SK-N-SH (cell line): ENCODE measurements at regions not wholly inside any gene's neighbourhood (a gene's known extent, or its start where the extent isn't known, plus 50 kb on each side); places are given as distances from the start of the nearest gene placed in this dataset.

Source experiments
- CTCF ChIA-PET: fragments of 300-600, 350-600 bp; formaldehyde crosslinking; extraction: SDS; loops from one replicate; lab custom pipeline; 2021; lab: Yijun Ruan, JAX
- POLR2A ChIA-PET: fragments of 350-600 bp; sonication (Branson Sonifier 250); formaldehyde crosslinking; extraction: SDS; loops from one replicate; lab custom pipeline; 2020; ENCODE audit warnings: antibody characterized with exemption, inconsistent platforms; lab: Yijun Ruan, JAX
- DNase-seq: peaks from one replicate; pipeline ENCODE4 v3.0.0; 2012
- H2AFZ ChIP-seq: fragments of 200-600 bp; sonication (generic); 2 replicates; pipeline ENCODE4 v1.8.1; 2016; ENCODE audit warnings: antibody characterized with exemption, mild to moderate bottlenecking, low read depth
- H3F3A ChIP-seq: fragments of 200-600 bp; sonication (generic); replicated peaks from 2 replicates; pipeline ENCODE3; 2016; ENCODE audit warnings: antibody characterized with exemption, mild to moderate bottlenecking; ENCODE audit not compliant: insufficient read depth
- H3K27ac ChIP-seq, 2 experiments: fragments of 200-500 bp in 1 of 2; fragments of 200-600 bp in 1 of 2; sonication (Bioruptor generic) in 1 of 2; sonication (generic), shearing (Covaris generic) in 1 of 2; 2 replicates each; pipeline versions ENCODE4 v1.5.1 to v1.6.1; 2014 to 2016; ENCODE audit warnings: low read depth in 2 of 2, inconsistent platforms in 1 of 2, low read length in 1 of 2, mild to moderate bottlenecking in 1 of 2, mixed read lengths in 1 of 2
- H3K27me3 ChIP-seq: fragments of 200-600 bp; sonication (generic), shearing (Covaris generic); 2 replicates; pipeline ENCODE4 v1.6.1; 2016; ENCODE audit warnings: mixed run types; ENCODE audit not compliant: insufficient read depth
- H3K36me3 ChIP-seq, 2 experiments: fragments of 200-500 bp in 1 of 2; fragments of 200-600 bp in 1 of 2; sonication (Bioruptor generic) in 1 of 2; sonication (generic) in 1 of 2; replicated peaks in 1 of 2; 2 replicates each; pipeline versions ENCODE3 to v1.5.1; 2014 to 2016; ENCODE audit warnings: low read length in 1 of 2, mild to moderate bottlenecking in 1 of 2; ENCODE audit not compliant: insufficient read depth in 2 of 2, control insufficient read depth in 1 of 2
- H3K4me1 ChIP-seq, 2 experiments: fragments of 200-500 bp in 1 of 2; fragments of 200-600 bp in 1 of 2; sonication (Bioruptor generic) in 1 of 2; sonication (generic), shearing (Covaris generic) in 1 of 2; 2 replicates each; pipeline versions ENCODE4 v1.5.1 to v1.6.1; 2014 to 2016; ENCODE audit warnings: low read depth in 1 of 2, low read length in 1 of 2, mixed run types in 1 of 2; ENCODE audit not compliant: insufficient read depth in 2 of 2, control insufficient read depth in 1 of 2
- H3K4me2 ChIP-seq: fragments of 200-600 bp; sonication (generic), shearing (Covaris generic); 2 replicates; pipeline ENCODE4 v1.6.1; 2017; ENCODE audit warnings: mixed run types
- H3K4me3 ChIP-seq, 2 experiments: fragments of 200-500 bp in 1 of 2; fragments of 200-600 bp in 1 of 2; sonication (Bioruptor generic) in 1 of 2; sonication (generic), shearing (Covaris generic) in 1 of 2; 2 replicates each; pipeline versions ENCODE4 v1.5.1 to v1.8.1; 2014 to 2016; ENCODE audit warnings: low read depth in 2 of 2, inconsistent platforms in 1 of 2, low read length in 1 of 2, mild to moderate bottlenecking in 1 of 2, mixed read lengths in 1 of 2, moderate library complexity in 1 of 2
- H3K79me2 ChIP-seq: fragments of 200-600 bp; sonication (generic); 2 replicates; pipeline ENCODE4 v1.8.1; 2017; ENCODE audit warnings: mild to moderate bottlenecking; ENCODE audit not compliant: insufficient read depth
- H3K9ac ChIP-seq: fragments of 200-600 bp; sonication (generic); 2 replicates; pipeline ENCODE4 v1.6.1; 2017; ENCODE audit warnings: mixed run types
- H3K9me2 ChIP-seq: fragments of 200-600 bp; sonication (generic); 2 replicates; pipeline ENCODE4 v1.6.1; 2017; ENCODE audit warnings: mixed run types
- H3K9me3 ChIP-seq: fragments of 200-600 bp; sonication (generic); 2 replicates; pipeline ENCODE4 v1.6.1; 2017; ENCODE audit warnings: mixed run types, mild to moderate bottlenecking, moderate library complexity
- H4K20me1 ChIP-seq: fragments of 200-600 bp; sonication (generic); 2 replicates; pipeline ENCODE4 v1.6.1; 2017; ENCODE audit warnings: mild to moderate bottlenecking, mixed run types; ENCODE audit not compliant: insufficient read depth
- CHD2 ChIP-seq: fragments of 150-350 bp; IDR thresholded peaks from 2 replicates; pipeline ENCODE4 v1.6.1; 2018; ENCODE audit warnings: low read length; ENCODE audit not compliant: partially characterized antibody
- ELF1 ChIP-seq: IDR thresholded peaks from 2 replicates; pipeline ENCODE4 v1.4.0; 2012
- EP300 ChIP-seq, 2 experiments: IDR thresholded peaks; 2 replicates each; pipeline versions ENCODE4 v1.4.0 to v1.6.1; 2012; ENCODE audit warnings: borderline replicate concordance in 1 of 2, low read depth in 1 of 2, low read length in 1 of 2
- FOXM1 ChIP-seq: IDR thresholded peaks from 2 replicates; pipeline ENCODE4 v1.4.0; 2012; ENCODE audit warnings: low read depth, mild to moderate bottlenecking
- JUND ChIP-seq: IDR thresholded peaks from 2 replicates; pipeline ENCODE4 v1.4.0; 2012
- MEF2A ChIP-seq: IDR thresholded peaks from 2 replicates; pipeline ENCODE4 v1.4.0; 2012; ENCODE audit warnings: low read depth, borderline replicate concordance
- NFIC ChIP-seq: IDR thresholded peaks from 2 replicates; pipeline ENCODE4 v1.4.0; 2012; ENCODE audit warnings: borderline replicate concordance
- NRF1 ChIP-seq: IDR thresholded peaks from 2 replicates; pipeline ENCODE4 v1.6.1; 2012; ENCODE audit warnings: low read depth, mild to moderate bottlenecking, low read length
- POLR2AphosphoS5 ChIP-seq: IDR thresholded peaks from 2 replicates; pipeline ENCODE4 v1.6.1; 2012; ENCODE audit warnings: low read depth, low read length
- RAD21 ChIP-seq: IDR thresholded peaks from 2 replicates; pipeline ENCODE4 v1.6.1; 2012; ENCODE audit warnings: mild to moderate bottlenecking, low read length
- RFX5 ChIP-seq: IDR thresholded peaks from 2 replicates; pipeline ENCODE4 v1.6.1; 2012; ENCODE audit warnings: mild to moderate bottlenecking, improper control_type of control experiment, low read length
- TCF12 ChIP-seq: IDR thresholded peaks from 2 replicates; pipeline ENCODE4 v1.4.0; 2012
- YY1 ChIP-seq: IDR thresholded peaks from 2 replicates; pipeline ENCODE4 v1.4.0; 2012; ENCODE audit warnings: low read depth, mild to moderate bottlenecking
- TF ChIP-seq, protein P1 (sequence below): IDR thresholded peaks from 2 replicates; pipeline ENCODE4 v1.6.1; 2012; ENCODE audit warnings: mild to moderate bottlenecking, low read depth, low read length, moderate library complexity
- TF ChIP-seq, protein P2 (sequence below): IDR thresholded peaks from 2 replicates; pipeline ENCODE4 v1.4.0; 2012; ENCODE audit warnings: low read depth
- TF ChIP-seq, protein P3 (sequence below): fragments of 200-600 bp; sonication (generic); IDR thresholded peaks from 2 replicates; pipeline ENCODE4 v1.6.1; 2017; ENCODE audit warnings: antibody characterized with exemption, mild to moderate bottlenecking, moderate library complexity
- TF ChIP-seq, protein P4 (sequence below): IDR thresholded peaks from 2 replicates; pipeline ENCODE4 v1.4.0; 2012; ENCODE audit warnings: low read depth, borderline replicate concordance

DNA sequence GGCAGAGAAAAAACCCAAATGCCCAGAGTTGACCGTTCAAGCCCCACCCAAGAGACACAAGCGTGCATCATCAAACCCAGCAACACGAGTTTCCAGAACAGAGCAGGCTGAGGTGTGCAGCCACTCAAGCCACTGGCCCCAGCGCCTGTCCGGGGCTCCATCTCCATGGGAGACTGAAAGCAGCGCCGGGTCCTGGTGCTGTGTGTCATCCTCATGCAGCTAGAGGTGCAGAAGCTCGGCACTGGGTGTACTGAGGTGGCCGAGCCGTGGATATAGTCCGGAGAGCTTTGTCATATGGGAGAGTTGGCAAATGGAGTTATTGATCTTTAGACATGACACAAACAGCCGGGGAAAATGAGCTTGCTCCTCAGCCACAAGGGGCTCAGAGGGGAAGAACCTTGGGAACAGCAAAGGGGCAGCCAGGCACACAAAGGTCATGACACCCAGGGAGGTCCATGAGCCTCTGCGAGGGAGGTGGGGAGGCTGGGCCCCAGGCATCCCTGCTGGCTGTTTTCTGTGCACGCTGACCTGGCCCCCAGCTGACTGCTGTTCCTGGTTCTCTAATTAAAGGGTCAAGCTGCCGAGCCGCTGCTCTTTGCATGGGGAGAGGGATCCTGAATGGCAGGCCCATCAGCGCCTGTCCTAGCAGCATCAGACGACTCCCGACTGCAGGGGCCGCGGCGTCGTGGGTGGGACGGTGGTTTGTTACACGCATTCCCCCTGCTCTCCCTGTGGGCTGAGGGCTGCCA, 145.4 kb upstream of the SFSWAP start (continued):
- TF ChIP-seq, protein P1, sequence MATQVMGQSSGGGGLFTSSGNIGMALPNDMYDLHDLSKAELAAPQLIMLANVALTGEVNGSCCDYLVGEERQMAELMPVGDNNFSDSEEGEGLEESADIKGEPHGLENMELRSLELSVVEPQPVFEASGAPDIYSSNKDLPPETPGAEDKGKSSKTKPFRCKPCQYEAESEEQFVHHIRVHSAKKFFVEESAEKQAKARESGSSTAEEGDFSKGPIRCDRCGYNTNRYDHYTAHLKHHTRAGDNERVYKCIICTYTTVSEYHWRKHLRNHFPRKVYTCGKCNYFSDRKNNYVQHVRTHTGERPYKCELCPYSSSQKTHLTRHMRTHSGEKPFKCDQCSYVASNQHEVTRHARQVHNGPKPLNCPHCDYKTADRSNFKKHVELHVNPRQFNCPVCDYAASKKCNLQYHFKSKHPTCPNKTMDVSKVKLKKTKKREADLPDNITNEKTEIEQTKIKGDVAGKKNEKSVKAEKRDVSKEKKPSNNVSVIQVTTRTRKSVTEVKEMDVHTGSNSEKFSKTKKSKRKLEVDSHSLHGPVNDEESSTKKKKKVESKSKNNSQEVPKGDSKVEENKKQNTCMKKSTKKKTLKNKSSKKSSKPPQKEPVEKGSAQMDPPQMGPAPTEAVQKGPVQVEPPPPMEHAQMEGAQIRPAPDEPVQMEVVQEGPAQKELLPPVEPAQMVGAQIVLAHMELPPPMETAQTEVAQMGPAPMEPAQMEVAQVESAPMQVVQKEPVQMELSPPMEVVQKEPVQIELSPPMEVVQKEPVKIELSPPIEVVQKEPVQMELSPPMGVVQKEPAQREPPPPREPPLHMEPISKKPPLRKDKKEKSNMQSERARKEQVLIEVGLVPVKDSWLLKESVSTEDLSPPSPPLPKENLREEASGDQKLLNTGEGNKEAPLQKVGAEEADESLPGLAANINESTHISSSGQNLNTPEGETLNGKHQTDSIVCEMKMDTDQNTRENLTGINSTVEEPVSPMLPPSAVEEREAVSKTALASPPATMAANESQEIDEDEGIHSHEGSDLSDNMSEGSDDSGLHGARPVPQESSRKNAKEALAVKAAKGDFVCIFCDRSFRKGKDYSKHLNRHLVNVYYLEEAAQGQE, result no peak
- TF ChIP-seq, protein P2, sequence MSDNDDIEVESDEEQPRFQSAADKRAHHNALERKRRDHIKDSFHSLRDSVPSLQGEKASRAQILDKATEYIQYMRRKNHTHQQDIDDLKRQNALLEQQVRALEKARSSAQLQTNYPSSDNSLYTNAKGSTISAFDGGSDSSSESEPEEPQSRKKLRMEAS, result no peak
- TF ChIP-seq RFX5 (no peak), EP300 (IDR thresholded peaks at IDR 0.05; ENCODE audit: borderline replicate concordance in 1 of 2, low read depth in 1 of 2, low read length in 1 of 2) (no peak), RAD21 (no peak), NFIC (no peak), JUND (no peak), TCF12 (no peak), CHD2 (no peak)
- TF ChIP-seq, protein P3, sequence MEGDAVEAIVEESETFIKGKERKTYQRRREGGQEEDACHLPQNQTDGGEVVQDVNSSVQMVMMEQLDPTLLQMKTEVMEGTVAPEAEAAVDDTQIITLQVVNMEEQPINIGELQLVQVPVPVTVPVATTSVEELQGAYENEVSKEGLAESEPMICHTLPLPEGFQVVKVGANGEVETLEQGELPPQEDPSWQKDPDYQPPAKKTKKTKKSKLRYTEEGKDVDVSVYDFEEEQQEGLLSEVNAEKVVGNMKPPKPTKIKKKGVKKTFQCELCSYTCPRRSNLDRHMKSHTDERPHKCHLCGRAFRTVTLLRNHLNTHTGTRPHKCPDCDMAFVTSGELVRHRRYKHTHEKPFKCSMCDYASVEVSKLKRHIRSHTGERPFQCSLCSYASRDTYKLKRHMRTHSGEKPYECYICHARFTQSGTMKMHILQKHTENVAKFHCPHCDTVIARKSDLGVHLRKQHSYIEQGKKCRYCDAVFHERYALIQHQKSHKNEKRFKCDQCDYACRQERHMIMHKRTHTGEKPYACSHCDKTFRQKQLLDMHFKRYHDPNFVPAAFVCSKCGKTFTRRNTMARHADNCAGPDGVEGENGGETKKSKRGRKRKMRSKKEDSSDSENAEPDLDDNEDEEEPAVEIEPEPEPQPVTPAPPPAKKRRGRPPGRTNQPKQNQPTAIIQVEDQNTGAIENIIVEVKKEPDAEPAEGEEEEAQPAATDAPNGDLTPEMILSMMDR, result no peak
- TF ChIP-seq, all 33 proteins: peak for 0

DNA sequence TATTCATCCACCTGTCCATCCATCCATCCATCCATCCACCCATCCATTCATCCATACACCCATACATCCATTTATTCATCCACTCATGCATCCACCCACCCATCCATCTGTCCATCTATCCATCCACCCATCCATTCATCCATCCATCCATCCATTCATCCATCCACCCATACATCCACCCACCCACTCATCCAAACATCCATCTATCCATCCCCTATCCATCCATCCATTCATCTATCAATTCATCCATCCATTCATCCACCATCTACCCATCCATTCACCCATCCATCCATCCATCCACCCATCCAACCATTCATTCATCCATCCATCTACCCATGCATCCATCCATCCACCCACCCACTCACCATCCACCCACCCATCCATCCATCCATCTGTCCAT, 142.6 kb upstream of the SFSWAP start:
- no peak for TF ChIP-seq FOXM1
- no peak for TF ChIP-seq ELF1
- TF ChIP-seq MEF2A, result no peak
- no peak for TF ChIP-seq TCF12
- no peak for TF ChIP-seq YY1
- no peak for TF ChIP-seq POLR2AphosphoS5
- no peak for TF ChIP-seq RFX5
- no peak for TF ChIP-seq JUND
- TF ChIP-seq NFIC, result no peak
- TF ChIP-seq, protein P4, sequence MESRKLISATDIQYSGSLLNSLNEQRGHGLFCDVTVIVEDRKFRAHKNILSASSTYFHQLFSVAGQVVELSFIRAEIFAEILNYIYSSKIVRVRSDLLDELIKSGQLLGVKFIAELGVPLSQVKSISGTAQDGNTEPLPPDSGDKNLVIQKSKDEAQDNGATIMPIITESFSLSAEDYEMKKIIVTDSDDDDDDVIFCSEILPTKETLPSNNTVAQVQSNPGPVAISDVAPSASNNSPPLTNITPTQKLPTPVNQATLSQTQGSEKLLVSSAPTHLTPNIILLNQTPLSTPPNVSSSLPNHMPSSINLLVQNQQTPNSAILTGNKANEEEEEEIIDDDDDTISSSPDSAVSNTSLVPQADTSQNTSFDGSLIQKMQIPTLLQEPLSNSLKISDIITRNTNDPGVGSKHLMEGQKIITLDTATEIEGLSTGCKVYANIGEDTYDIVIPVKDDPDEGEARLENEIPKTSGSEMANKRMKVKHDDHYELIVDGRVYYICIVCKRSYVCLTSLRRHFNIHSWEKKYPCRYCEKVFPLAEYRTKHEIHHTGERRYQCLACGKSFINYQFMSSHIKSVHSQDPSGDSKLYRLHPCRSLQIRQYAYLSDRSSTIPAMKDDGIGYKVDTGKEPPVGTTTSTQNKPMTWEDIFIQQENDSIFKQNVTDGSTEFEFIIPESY, result no peak
- TF ChIP-seq NRF1, result no peak
- H4K20me1 ChIP-seq, result no peaks in the 10 kb centered on the region
- POLR2A ChIA-PET, result no interaction called here

More for the DNA sequence above, 142.6 kb upstream of the SFSWAP start:
- Histone ChIP-seq H3K9ac (no peak overlapping the region), H3K36me3 (no peaks in the 10 kb centered on the region), H3K9me3 (no peaks in the 10 kb centered on the region), H3K4me3 (no peak overlapping the region), H3K27ac (no peak overlapping the region), H3K79me2 (no peaks in the 10 kb centered on the region), H3K9me2 (no peaks in the 10 kb centered on the region), H3K27me3 (no peaks in the 10 kb centered on the region), H3K4me2 (no peak overlapping the region), H2AFZ (no peak overlapping the region), H3F3A (no peaks in the 10 kb centered on the region), H3K4me1 (no peaks in the 10 kb centered on the region; a peak in 1 of 4 replicates)
- no peak for DNase-seq
- CTCF ChIA-PET, result no interaction called here
